DOHH2 (cell line): ENCODE measurements at regions not wholly inside any gene's neighbourhood (a gene's known extent, or its start where the extent isn't known, plus 50 kb on each side); places are given as distances from the start of the nearest gene placed in this dataset.

Experiments
- H3F3A ChIP-seq: fragments of 200-600 bp; sonication (generic), shearing (Covaris generic); 2 replicates; pipeline ENCODE4 v1.6.0; 2016; ENCODE audit warnings: antibody characterized with exemption, mild to moderate bottlenecking; ENCODE audit not compliant: control insufficient read depth, insufficient read depth
- H3K27ac ChIP-seq: fragments of 200-600 bp; sonication (generic); 2 replicates; pipeline ENCODE4 v1.5.1; 2014; ENCODE audit warnings: low read depth, mild to moderate bottlenecking, low read length, moderate library complexity
- H3K27me3 ChIP-seq: fragments of 200-600 bp; sonication (generic); 2 replicates; pipeline ENCODE4 v1.6.1; 2014; ENCODE audit warnings: mild to moderate bottlenecking, low read length, mixed read lengths; ENCODE audit not compliant: control insufficient read depth
- H3K36me3 ChIP-seq: fragments of 200-600 bp; sonication (generic); 2 replicates; pipeline ENCODE4 v1.6.1; 2014; ENCODE audit warnings: mild to moderate bottlenecking, low read length, moderate library complexity, mixed read lengths; ENCODE audit not compliant: control insufficient read depth
- H3K4me1 ChIP-seq: fragments of 200-600 bp; sonication (generic); 2 replicates; pipeline ENCODE4 v1.6.1; 2014; ENCODE audit warnings: mild to moderate bottlenecking, low read length, mixed read lengths; ENCODE audit not compliant: control insufficient read depth
- H3K4me2 ChIP-seq: fragments of 200-600 bp; sonication (generic); 2 replicates; pipeline ENCODE4 v1.6.0; 2014; ENCODE audit warnings: mild to moderate bottlenecking, low read length, moderate library complexity
- H3K4me3 ChIP-seq: fragments of 200-600 bp; sonication (generic); 2 replicates; pipeline ENCODE4 v1.5.1; 2014; ENCODE audit warnings: mild to moderate bottlenecking, low read length, mixed read lengths
- H3K79me2 ChIP-seq: fragments of 200-600 bp; sonication (generic); 2 replicates; pipeline ENCODE4 v1.6.1; 2014; ENCODE audit warnings: mild to moderate bottlenecking, low read length, mixed read lengths; ENCODE audit not compliant: control insufficient read depth
- H3K9me2 ChIP-seq: fragments of 200-600 bp; sonication (generic); replicated peaks from 2 replicates; pipeline ENCODE4 v1.6.1; 2014; ENCODE audit warnings: mild to moderate bottlenecking, low read length, mixed read lengths; ENCODE audit not compliant: control insufficient read depth
- H3K9me3 ChIP-seq: fragments of 200-600 bp; sonication (generic); 2 replicates; pipeline ENCODE4 v1.6.1; 2014; ENCODE audit warnings: antibody characterized with exemption, low read length, mixed read lengths; ENCODE audit not compliant: control insufficient read depth, insufficient read depth
- H4K20me1 ChIP-seq: fragments of 200-600 bp; sonication (generic); 2 replicates; pipeline ENCODE4 v1.6.0; 2014; ENCODE audit warnings: low read depth, mild to moderate bottlenecking, antibody characterized with exemption, low read length, moderate library complexity; ENCODE audit not compliant: control insufficient read depth, insufficient read depth
- EZH2phosphoT487 ChIP-seq: fragments of 200-600 bp; sonication (generic); IDR thresholded peaks from 2 replicates; pipeline ENCODE4 v1.6.1; 2017; ENCODE audit warnings: borderline replicate concordance, mild to moderate bottlenecking, antibody characterized with exemption, low read length, moderate library complexity, mixed read lengths
- TF ChIP-seq, protein P1 (sequence below): fragments of 200-600 bp; sonication (generic); IDR thresholded peaks from one replicate; pipeline ENCODE4 v1.5.1; 2014; ENCODE audit warnings: antibody characterized with exemption, mild to moderate bottlenecking, low read depth, low read length; ENCODE audit not compliant: poor library complexity, severe bottlenecking

DNA sequence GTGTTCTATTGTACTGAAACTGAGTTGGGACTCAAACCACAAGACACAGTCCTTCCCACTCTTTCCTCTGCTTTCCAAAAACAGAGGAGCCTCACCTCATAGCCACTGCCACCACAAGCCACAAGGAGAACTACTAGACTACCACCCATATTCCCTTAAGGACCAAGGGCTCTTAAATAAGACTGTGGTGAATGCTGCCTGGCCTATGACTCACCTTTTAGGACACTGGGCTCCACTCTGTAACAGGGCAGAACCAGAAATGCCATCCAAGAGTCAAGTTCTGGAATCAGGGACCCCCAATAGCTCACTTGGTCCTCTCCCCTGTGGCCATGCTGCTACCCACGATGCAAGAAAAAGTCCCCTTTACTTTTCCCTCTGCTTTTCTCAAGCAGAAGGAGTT lies 851.4 kb downstream of the BCL11A start:
- Histone ChIP-seq H3K9me2 (no peaks in the 10 kb centered on the region), H3K27ac (no peak overlapping the region), H3K36me3 (no peaks in the 10 kb centered on the region), H3K79me2 (no peaks in the 10 kb centered on the region), H3K4me1 (no peaks in the 10 kb centered on the region), H4K20me1 (no peaks in the 10 kb centered on the region), H3K4me3 (no peak overlapping the region), H3K4me2 (no peak overlapping the region), H3F3A (no peaks in the 10 kb centered on the region), H3K9me3 (peaks cover 5% of the 10 kb centered on the region; the same call in 1 of the 2 replicates), H3K27me3 (no peaks in the 10 kb centered on the region)
- TF ChIP-seq, protein P1, sequence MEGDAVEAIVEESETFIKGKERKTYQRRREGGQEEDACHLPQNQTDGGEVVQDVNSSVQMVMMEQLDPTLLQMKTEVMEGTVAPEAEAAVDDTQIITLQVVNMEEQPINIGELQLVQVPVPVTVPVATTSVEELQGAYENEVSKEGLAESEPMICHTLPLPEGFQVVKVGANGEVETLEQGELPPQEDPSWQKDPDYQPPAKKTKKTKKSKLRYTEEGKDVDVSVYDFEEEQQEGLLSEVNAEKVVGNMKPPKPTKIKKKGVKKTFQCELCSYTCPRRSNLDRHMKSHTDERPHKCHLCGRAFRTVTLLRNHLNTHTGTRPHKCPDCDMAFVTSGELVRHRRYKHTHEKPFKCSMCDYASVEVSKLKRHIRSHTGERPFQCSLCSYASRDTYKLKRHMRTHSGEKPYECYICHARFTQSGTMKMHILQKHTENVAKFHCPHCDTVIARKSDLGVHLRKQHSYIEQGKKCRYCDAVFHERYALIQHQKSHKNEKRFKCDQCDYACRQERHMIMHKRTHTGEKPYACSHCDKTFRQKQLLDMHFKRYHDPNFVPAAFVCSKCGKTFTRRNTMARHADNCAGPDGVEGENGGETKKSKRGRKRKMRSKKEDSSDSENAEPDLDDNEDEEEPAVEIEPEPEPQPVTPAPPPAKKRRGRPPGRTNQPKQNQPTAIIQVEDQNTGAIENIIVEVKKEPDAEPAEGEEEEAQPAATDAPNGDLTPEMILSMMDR = no peak
- no peak for TF ChIP-seq EZH2phosphoT487

DNA sequence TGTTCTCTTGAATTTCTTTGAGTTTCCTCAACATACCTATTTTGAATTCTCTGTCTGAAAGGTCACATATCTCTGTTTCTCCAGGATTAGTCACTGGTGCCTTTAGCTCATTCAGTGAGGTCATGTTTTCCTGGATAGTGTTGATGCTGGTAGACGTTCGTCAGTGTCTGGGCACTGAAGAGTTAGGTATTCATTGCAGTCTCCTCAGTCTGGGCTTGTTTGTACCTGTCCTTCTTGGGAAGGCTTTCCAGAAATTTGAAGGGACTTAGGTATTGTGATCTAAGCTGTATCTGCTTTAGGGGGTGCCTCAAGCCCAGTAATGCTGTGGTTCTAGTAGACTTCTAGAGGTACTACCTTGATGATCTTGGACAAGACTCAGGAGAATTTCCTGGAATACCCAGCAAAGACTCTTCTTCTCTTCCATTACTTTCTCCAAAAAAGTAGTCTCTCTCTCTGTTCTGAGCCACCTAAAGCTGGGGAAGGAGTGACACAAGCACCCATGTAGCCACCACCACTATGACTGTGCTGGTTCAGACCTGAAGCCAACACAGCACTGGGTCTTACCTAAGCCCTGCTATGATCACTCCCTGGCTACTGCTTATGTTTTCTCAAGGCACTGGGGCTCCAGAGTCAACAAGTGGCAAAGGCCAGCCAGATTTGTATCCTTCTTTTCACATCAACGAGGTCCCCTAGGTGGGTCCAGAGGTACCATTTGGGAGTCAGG lies 852.0 kb downstream of the BCL11A start:
- H3K27ac ChIP-seq = no peak overlapping the region
- no peaks in the 10 kb centered on the region for H3K9me2 ChIP-seq
- no peaks in the 10 kb centered on the region for H3K36me3 ChIP-seq
- no peaks in the 10 kb centered on the region for H3F3A ChIP-seq
- peaks cover 5% of the 10 kb centered on the region; the same call in 1 of the 2 replicates for H3K9me3 ChIP-seq
- no peaks in the 10 kb centered on the region for H4K20me1 ChIP-seq
- TF ChIP-seq, protein P1 = no peak
- no peak for TF ChIP-seq EZH2phosphoT487
- no peaks in the 10 kb centered on the region for H3K79me2 ChIP-seq
- no peaks in the 10 kb centered on the region for H3K4me1 ChIP-seq
- H3K4me3 ChIP-seq = no peak overlapping the region
- H3K27me3 ChIP-seq = no peaks in the 10 kb centered on the region
- no peak overlapping the region for H3K4me2 ChIP-seq

DNA sequence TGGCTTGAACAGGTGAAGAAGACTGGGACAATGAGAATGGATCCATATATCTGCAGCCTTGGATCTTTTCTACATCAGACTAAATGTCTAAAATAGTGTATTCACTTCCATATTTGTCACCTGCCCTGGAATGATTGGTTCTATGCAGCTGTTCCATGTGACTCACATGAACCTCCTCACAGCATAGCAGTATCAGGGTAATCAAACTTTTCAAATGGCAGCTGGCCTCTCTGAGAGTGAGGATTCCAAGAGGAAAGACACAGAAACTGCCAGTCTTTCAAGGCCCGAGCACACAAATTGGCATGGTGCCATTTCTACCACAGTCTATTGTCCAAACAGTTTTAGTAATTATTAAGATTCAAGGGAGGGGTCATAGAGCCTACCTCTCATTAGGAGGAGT lies 859.3 kb downstream of the BCL11A start:
- no peak overlapping the region for H3K4me2 ChIP-seq
- H3K27ac ChIP-seq = no peak overlapping the region
- no peak overlapping the region for H3K4me3 ChIP-seq
- H3K4me1 ChIP-seq = no peaks in the 10 kb centered on the region
- TF ChIP-seq, protein P1 = no peak
- TF ChIP-seq EZH2phosphoT487 = no peak
- no peaks in the 10 kb centered on the region for H3K79me2 ChIP-seq
- H3K36me3 ChIP-seq = no peaks in the 10 kb centered on the region
- no peaks in the 10 kb centered on the region for H4K20me1 ChIP-seq
- H3K27me3 ChIP-seq = no peaks in the 10 kb centered on the region
- H3F3A ChIP-seq = no peaks in the 10 kb centered on the region
- no peaks in the 10 kb centered on the region for H3K9me2 ChIP-seq
- peaks cover 8% of the 10 kb centered on the region; the same call in 1 of the 2 replicates for H3K9me3 ChIP-seq
